Duodenal mucosa (tissue), 2 donors: ENCODE measurements at regions not wholly inside any gene's neighbourhood (a gene's known extent, or its start where the extent isn't known, plus 50 kb on each side); places are given as distances from the start of the nearest gene placed in this dataset.

Experiments
- H3K27ac ChIP-seq: one replicate; pipeline ENCODE4 v1.7.0; 2013; ENCODE audit warnings: low read depth, low read length
- H3K27me3 ChIP-seq, 2 donors: one replicate each; pipeline ENCODE4 v1.7.0; 2013; ENCODE audit warnings: low read length in 2 of 2, control low read depth in 1 of 2; ENCODE audit not compliant: insufficient read depth in 2 of 2, control insufficient read depth in 1 of 2
- H3K36me3 ChIP-seq, 2 donors: one replicate each; pipeline ENCODE4 v1.7.0; 2013; ENCODE audit warnings: low read length in 2 of 2, control low read depth in 1 of 2; ENCODE audit not compliant: insufficient read depth in 2 of 2, control insufficient read depth in 1 of 2
- H3K4me1 ChIP-seq, 2 donors: one replicate each; pipeline ENCODE4 v1.7.0; 2013; ENCODE audit warnings: low read length in 2 of 2, control low read depth in 1 of 2; ENCODE audit not compliant: insufficient read depth in 2 of 2, control insufficient read depth in 1 of 2
- H3K4me3 ChIP-seq, 2 donors: one replicate each; pipeline ENCODE4 v1.7.0; 2013; ENCODE audit warnings: low read length in 2 of 2, low read depth in 1 of 2
- H3K9ac ChIP-seq, 2 donors: one replicate each; pipeline ENCODE4 v1.7.0; 2013; ENCODE audit warnings: low read length in 2 of 2, low read depth in 1 of 2
- H3K9me3 ChIP-seq, 2 donors: one replicate each; pipeline ENCODE4 v1.7.0; 2013; ENCODE audit warnings: low read length in 2 of 2, control low read depth in 1 of 2; ENCODE audit not compliant: control insufficient read depth in 1 of 2

DNA sequence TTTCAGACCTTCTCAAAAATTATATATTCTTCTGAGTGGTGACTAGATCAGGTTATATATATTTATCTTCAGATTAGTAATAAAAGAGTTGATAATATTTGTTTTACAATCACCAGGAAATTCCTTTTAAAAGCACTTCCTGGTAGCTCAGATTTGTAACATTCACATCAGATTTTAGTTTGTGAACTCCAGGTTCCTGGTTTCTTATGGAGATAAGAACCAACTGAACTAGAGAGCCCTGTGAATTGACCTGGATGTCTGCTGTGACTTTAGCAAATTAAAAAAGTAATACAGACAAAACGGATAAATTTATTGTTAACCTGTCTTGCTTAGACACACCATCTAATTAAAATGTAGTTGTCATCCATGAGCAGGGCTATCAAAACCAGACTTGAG lies 868.7 kb downstream of the BCL11A start:
- H3K27ac ChIP-seq, result no peak overlapping the region
- H3K4me3 ChIP-seq, result no peak overlapping the region
- no peaks in the 10 kb centered on the region for H3K9me3 ChIP-seq
- no peaks in the 10 kb centered on the region for H3K36me3 ChIP-seq
- no peaks in the 10 kb centered on the region for H3K27me3 ChIP-seq
- no peak overlapping the region for H3K9ac ChIP-seq
- peaks cover 4 to 5% of the 10 kb centered on the region in 2 donors for H3K4me1 ChIP-seq

DNA sequence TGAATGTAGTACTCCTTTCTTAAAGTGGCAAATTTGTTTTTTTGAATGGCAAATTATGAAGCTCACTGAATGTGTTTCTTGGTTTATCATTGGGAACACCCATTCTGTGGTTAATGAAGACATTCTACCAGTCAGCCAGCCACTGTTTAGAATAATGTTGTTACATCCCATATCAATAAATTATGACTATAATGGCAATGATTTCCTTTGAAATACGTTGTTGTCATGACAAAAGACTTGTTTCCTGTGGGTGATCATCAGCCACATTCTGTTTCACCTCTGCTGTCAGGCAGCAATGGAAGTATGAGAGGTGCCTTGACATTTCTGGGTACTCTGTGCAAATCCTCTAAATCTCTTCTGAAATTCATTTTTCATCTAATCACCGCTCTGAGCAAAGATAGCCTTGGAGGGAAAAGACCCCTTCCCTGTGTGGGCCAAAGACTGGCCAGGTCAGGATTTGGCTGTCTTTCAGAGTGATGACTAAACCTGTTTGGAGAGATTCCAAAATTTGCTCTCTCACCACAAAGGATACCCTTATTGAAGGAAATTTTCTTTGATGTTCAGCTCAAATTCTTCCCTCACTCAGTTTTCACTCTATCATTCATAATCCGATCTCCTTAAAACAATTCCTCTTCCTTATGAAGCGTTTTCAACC lies 869.2 kb downstream of the BCL11A start:
- no peak overlapping the region for H3K4me3 ChIP-seq
- no peaks in the 10 kb centered on the region for H3K9me3 ChIP-seq
- H3K4me1 ChIP-seq, result peaks cover 4 to 5% of the 10 kb centered on the region in 2 donors
- H3K9ac ChIP-seq, result no peak overlapping the region
- H3K27me3 ChIP-seq, result no peaks in the 10 kb centered on the region
- no peaks in the 10 kb centered on the region for H3K36me3 ChIP-seq
- no peak overlapping the region for H3K27ac ChIP-seq

DNA sequence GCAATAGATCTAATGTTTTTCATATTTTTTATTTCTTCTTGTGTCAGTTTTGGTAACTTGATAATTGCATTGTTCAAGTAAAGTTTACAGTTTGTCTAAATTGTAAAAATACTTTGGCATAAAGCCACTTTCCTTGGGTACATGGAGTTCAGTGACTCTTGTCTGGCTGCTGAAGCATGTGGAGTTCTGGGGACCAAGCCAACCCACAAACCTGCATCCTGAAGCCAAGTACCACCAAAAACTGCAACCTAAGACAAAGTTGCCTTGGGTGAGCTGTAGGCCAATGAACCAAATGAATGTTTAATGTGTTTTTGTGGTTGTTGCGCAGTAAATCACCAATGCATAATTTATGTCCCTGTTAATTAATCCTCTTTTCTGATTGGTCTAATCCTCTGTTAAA lies 872.6 kb downstream of the BCL11A start:
- no peaks in the 10 kb centered on the region for H3K27me3 ChIP-seq
- H3K9ac ChIP-seq, result no peak overlapping the region
- no peak overlapping the region for H3K27ac ChIP-seq
- peaks cover 5 to 9% of the 10 kb centered on the region in 2 donors for H3K4me1 ChIP-seq
- no peak overlapping the region for H3K4me3 ChIP-seq
- H3K9me3 ChIP-seq, result no peaks in the 10 kb centered on the region
- H3K36me3 ChIP-seq, result no peaks in the 10 kb centered on the region

DNA sequence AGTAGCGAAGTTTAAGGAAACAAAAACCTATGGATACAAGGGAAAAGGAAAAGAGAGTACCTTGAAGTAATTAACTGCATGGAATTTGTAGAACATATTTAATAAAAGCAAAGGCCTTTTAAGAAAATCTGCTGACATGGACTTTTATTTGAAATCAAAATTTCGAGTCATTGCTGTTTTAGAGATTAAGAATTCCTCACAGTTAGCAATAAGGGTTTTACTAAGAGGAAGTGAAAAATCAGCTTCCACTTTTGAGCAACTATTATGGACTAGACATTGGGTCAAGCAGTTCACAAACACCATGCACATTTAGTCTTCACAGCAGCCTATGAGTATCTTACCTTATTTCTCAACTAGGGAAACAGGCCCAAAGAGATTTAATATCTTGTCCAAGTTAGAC lies 876.3 kb downstream of the BCL11A start:
- peaks cover 0 to 4% of the 10 kb centered on the region in 2 donors for H3K4me1 ChIP-seq
- H3K27ac ChIP-seq, result no peak overlapping the region
- H3K9ac ChIP-seq, result no peak overlapping the region
- no peaks in the 10 kb centered on the region for H3K27me3 ChIP-seq
- H3K9me3 ChIP-seq, result no peaks in the 10 kb centered on the region
- no peak overlapping the region for H3K4me3 ChIP-seq
- H3K36me3 ChIP-seq, result no peaks in the 10 kb centered on the region

DNA sequence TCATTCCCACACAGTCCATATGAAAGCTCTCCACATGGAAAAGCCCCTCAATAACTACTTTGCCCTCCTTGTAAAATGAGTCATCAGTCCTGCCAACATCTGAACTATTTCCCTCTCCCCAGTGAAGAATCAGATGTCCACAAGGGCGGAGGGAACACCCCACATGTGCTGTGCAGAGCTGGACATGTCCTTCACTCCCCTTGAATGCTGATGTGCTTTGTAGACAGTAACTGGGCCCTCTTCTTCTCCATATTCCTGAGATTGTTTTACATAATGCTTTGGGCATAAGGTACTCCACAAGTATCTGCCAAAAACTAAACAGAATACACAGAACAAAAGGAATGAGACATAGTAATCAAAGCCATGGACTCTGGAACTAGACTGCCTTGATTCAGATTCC lies 879.4 kb downstream of the BCL11A start:
- Histone ChIP-seq H3K9ac (no peak overlapping the region), H3K27me3 (no peaks in the 10 kb centered on the region), H3K4me3 (no peak overlapping the region), H3K9me3 (no peaks in the 10 kb centered on the region), H3K27ac (no peak overlapping the region), H3K36me3 (no peaks in the 10 kb centered on the region), H3K4me1 (peaks cover 0 to 4% of the 10 kb centered on the region in 2 donors)

DNA sequence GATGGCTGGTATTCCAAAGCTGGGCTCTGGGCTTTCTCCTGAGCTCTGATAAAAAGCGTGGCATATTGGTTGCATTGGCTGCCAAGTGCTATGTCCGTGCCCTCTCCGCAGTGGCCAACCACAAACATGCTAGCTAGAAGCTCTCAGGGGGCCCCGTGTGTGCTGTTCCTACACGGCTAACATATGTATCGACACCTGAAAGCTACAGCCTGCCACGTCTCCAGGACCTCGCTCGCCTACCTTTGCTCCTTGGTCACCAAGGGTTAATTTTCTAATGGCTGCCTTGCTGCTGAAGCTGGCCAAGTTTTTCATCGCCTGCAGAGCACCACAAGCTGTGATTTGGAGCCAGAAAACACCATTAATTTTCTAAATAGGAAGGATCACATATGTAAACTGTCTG lies 888.4 kb downstream of the BCL11A start:
- H3K36me3 ChIP-seq, result no peaks in the 10 kb centered on the region
- H3K27me3 ChIP-seq, result no peaks in the 10 kb centered on the region
- no peak overlapping the region for H3K4me3 ChIP-seq
- H3K9ac ChIP-seq, result no peak overlapping the region
- H3K27ac ChIP-seq, result no peak overlapping the region
- H3K4me1 ChIP-seq, result no peaks in the 10 kb centered on the region
- no peaks in the 10 kb centered on the region for H3K9me3 ChIP-seq

DNA sequence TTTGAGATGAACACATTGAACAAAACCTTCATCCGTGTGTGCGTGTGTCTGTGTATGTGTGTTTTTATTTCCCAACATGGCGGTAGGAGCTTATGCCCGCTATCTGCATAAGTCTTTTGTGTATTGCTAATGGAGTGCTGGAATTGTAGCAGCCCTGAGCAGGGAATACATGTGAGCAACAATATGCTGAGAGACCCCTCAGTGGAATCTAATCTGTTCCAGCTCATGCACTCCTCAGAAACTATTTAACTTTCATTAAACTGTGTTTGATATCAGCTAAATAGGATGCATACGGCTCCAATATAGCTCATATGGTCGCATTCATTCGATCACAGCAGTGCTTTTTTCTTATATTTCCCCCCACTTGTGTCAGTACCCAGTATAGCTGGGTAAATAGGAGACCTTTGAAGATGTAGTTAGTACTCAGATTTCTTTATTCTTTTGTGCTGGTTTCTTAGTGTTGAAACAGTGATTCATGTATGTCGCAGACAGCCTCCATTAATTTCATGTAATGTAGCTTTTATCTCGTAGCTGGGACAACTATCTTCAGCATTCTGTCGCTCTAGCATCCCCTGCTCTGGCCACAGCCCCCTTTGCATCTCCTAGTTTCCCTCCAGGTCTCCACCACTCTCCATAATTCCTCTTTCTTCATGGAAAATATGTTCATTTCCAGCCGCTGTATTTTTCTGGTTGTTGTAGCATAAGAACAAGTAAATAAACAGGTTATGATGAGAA lies 891.2 kb downstream of the BCL11A start:
- H3K9ac ChIP-seq, result no peak overlapping the region
- no peak overlapping the region for H3K27ac ChIP-seq
- no peak overlapping the region for H3K4me3 ChIP-seq
- H3K9me3 ChIP-seq, result no peaks in the 10 kb centered on the region
- H3K27me3 ChIP-seq, result no peaks in the 10 kb centered on the region
- no peaks in the 10 kb centered on the region for H3K4me1 ChIP-seq
- no peaks in the 10 kb centered on the region for H3K36me3 ChIP-seq

DNA sequence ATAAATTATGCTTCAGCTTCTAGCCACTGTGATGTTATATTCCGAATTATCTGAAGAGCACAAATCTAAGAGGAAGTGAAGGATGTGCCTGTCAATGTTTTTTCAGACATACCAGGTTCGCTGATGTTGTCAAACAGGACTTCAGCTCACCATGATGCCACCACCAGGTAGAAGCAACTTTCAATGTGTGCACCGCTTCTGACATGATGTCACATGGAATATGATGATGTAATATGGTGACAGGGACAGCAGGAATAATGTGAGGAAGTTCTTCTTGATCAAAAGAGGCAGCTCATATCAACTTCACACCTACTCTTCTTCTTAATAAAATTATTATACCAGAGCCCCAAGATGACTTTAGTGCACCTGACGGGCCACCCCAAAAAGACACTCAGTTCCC lies 893.2 kb downstream of the BCL11A start:
- Histone ChIP-seq H3K27me3 (no peaks in the 10 kb centered on the region), H3K9ac (no peak overlapping the region), H3K27ac (no peak overlapping the region), H3K36me3 (no peaks in the 10 kb centered on the region), H3K9me3 (no peaks in the 10 kb centered on the region), H3K4me1 (no peaks in the 10 kb centered on the region), H3K4me3 (no peak overlapping the region)

DNA sequence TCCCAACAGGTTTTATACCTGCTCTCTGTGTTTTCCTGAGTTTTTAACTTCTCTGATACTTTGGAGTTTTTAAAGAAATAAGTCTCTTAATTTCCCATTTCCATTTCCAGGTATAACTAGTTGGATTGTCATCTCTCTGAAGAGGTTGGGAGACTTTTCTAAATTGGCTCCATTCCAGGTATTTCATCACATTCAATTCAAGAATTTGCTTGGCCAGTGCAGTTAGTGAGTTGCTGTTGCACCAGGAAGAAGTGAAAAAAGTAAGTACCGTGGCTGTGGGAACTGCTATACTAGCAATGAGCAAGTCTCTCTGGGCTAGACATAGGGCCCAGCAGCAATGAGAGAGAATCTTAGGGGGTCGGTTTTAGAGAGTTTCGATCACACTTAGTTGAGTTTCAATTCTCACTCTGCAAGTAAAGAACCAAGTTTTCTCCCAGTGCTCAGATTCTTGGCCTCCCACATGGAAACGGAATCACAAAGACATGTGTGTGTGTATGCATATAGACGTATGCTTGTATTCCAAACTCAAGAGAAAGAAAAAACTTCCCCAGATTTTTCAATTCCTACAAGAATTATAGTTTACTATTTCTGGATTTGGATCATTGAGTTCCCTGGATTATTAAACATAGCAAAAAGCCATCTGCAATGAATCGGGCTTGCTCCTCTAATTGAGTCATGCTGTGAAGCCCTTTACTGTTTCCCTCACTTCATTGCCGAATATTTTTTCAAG lies 894.4 kb downstream of the BCL11A start:
- no peaks in the 10 kb centered on the region for H3K27me3 ChIP-seq
- no peak overlapping the region for H3K4me3 ChIP-seq
- H3K9ac ChIP-seq, result no peak overlapping the region
- no peaks in the 10 kb centered on the region for H3K4me1 ChIP-seq
- no peaks in the 10 kb centered on the region for H3K36me3 ChIP-seq
- no peaks in the 10 kb centered on the region for H3K9me3 ChIP-seq
- no peak overlapping the region for H3K27ac ChIP-seq

DNA sequence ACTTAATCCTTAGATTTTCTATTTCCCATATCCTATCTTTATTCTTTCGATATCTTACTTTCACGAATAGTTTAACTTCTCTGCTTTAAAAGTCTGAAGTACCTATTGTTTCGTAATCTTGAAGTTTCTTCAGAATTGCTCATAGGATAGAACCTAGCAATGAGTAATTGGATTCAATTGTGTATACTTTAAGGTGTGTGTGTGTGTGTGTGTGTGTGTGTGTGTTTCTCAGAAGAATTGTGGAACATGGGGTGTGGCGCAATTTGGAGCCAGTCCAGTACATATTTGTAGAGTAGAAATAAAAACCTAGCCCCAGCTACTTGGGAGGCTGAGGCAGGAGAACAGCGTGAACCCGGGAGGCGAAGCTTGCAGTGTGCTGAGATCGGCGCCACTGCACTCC lies 897.6 kb downstream of the BCL11A start:
- H3K9ac ChIP-seq, result no peak overlapping the region
- H3K36me3 ChIP-seq, result no peaks in the 10 kb centered on the region
- H3K27me3 ChIP-seq, result no peaks in the 10 kb centered on the region
- H3K27ac ChIP-seq, result no peak overlapping the region
- no peak overlapping the region for H3K4me3 ChIP-seq
- H3K9me3 ChIP-seq, result no peaks in the 10 kb centered on the region
- no peaks in the 10 kb centered on the region for H3K4me1 ChIP-seq
